Caco-2 (cell line): ENCODE measurements at regions not wholly inside any gene's neighbourhood (a gene's known extent, or its start where the extent isn't known, plus 50 kb on each side); places are given as distances from the start of the nearest gene placed in this dataset.

Source experiments
- BruUV-seq: library from RNA; stranded (reverse); fragments of 400-500 nt; replicated peaks from 2 replicates; lab custom pipeline; 2021; lab: Mats Ljungman, UMichigan
- CTCF ChIA-PET: fragments of 300-600 bp; sonication (Branson Sonifier 250); formaldehyde crosslinking; loops from one replicate; lab custom pipeline; 2022; ENCODE audit warnings: antibody characterized with exemption; lab: Charles Lee
- POLR2A ChIA-PET: fragments of 300-600 bp; sonication (Branson Sonifier 250); formaldehyde crosslinking; loops from one replicate; lab custom pipeline; 2022; ENCODE audit warnings: antibody characterized with exemption; lab: Charles Lee
- DNase-seq, 2 experiments: peaks; one replicate each; pipeline versions ENCODE4 v3.0.0 to v3.0.0-alpha.2; 2020 to 2022
- H3K27me3 ChIP-seq: replicated peaks from 2 replicates; pipeline ENCODE4 v1.6.0; 2011; ENCODE audit warnings: low read length; ENCODE audit not compliant: control insufficient read depth, insufficient read depth
- H3K36me3 ChIP-seq: 2 replicates; pipeline ENCODE4 v1.5.1; 2011; ENCODE audit warnings: low read length; ENCODE audit not compliant: control insufficient read depth, insufficient read depth
- H3K4me1 ChIP-seq: fragments of 250-450 bp; sonication (Bioruptor Pico); 2 replicates; pipeline ENCODE4 v1.5.1; 2020; ENCODE audit warnings: mild to moderate bottlenecking
- H3K4me3 ChIP-seq: 2 replicates; pipeline ENCODE4 v1.5.1; 2011; ENCODE audit warnings: low read depth, mild to moderate bottlenecking, control low read depth, low read length
- H3K9me3 ChIP-seq: fragments of 250-450 bp; sonication (Bioruptor Pico); 2 replicates; pipeline ENCODE4 v1.5.1; 2020; ENCODE audit warnings: mild to moderate bottlenecking, moderate library complexity
- H3K27ac Mint-ChIP-seq: one replicate; pipeline ENCODE4 v1.8.0; 2022; ENCODE audit warnings: mixed read lengths; ENCODE audit not compliant: unreplicated experiment
- H3K27me3 Mint-ChIP-seq: one replicate; pipeline ENCODE4 v1.8.0; 2022; ENCODE audit warnings: mixed read lengths; ENCODE audit not compliant: insufficient read depth, unreplicated experiment
- H3K36me3 Mint-ChIP-seq: one replicate; pipeline ENCODE4 v1.8.0; 2022; ENCODE audit warnings: mild to moderate bottlenecking, mixed read lengths; ENCODE audit not compliant: insufficient read depth, unreplicated experiment
- H3K4me1 Mint-ChIP-seq: one replicate; pipeline ENCODE4 v1.8.0; 2022; ENCODE audit warnings: low read depth, mixed read lengths; ENCODE audit not compliant: unreplicated experiment
- H3K4me3 Mint-ChIP-seq: one replicate; pipeline ENCODE4 v1.8.0; 2022; ENCODE audit warnings: mild to moderate bottlenecking, moderate library complexity, mixed read lengths; ENCODE audit not compliant: unreplicated experiment
- H3K9me3 Mint-ChIP-seq: one replicate; pipeline ENCODE4 v1.8.0; 2022; ENCODE audit warnings: mixed read lengths; ENCODE audit not compliant: unreplicated experiment
- intact Hi-C: fragments of 100-400 bp; cut with micrococcal nuclease; formaldehyde crosslinking; loops from one replicate; pipeline ENCODE4 v1.10.0; 2022; ENCODE audit not compliant: unreplicated experiment
- TF ChIP-seq, protein P1 (sequence below), 2 experiments: fragments of 200-600 bp in 1 of 2; IDR thresholded peaks; 1 replicate in 1 of 2; 2 replicates in 1 of 2; pipeline versions ENCODE4 v1.5.1 to v1.8.0; 2011 to 2022; ENCODE audit warnings: antibody characterized with exemption in 1 of 2, control low read depth in 1 of 2, inconsistent platforms in 1 of 2, low read depth in 1 of 2, low read length in 1 of 2, mild to moderate bottlenecking in 1 of 2, moderate library complexity in 1 of 2; ENCODE audit not compliant: insufficient read depth in 1 of 2, severe bottlenecking in 1 of 2, unreplicated experiment in 1 of 2

DNA sequence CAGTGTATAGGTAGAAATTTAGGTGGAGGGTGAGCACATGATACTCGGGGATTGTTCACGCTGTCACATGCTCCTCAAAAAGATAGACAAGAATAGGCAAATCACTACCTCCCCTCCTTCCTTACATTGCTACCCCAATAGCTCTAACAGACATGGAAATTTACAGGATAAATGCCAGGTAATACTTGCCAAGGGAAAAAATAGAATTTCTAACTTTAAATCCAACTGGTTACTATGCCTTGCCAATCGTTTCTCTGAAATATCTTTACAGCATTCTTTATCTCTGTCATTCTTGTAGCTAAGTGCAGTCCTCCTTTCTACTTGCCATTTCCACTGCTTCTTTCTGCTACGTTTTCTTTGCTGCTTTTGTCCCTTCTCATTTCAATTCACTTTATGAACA lies 339.8 kb upstream of the ZEB2 start:
- Histone ChIP-seq H3K4me1 (no peaks in the 10 kb centered on the region), H3K9me3 (no peaks in the 10 kb centered on the region), H3K4me3 (no peak overlapping the region), H3K27me3 (no peaks in the 10 kb centered on the region), H3K36me3 (no peaks in the 10 kb centered on the region)
- no TSS peak for BruUV-seq
- peaks cover 13% of the 10 kb centered on the region for H3K27me3 Mint-ChIP-seq
- no peaks in the 10 kb centered on the region for H3K36me3 Mint-ChIP-seq
- H3K4me1 Mint-ChIP-seq = no peaks in the 10 kb centered on the region
- intact Hi-C loops = no loop called here
- TF ChIP-seq, protein P1, sequence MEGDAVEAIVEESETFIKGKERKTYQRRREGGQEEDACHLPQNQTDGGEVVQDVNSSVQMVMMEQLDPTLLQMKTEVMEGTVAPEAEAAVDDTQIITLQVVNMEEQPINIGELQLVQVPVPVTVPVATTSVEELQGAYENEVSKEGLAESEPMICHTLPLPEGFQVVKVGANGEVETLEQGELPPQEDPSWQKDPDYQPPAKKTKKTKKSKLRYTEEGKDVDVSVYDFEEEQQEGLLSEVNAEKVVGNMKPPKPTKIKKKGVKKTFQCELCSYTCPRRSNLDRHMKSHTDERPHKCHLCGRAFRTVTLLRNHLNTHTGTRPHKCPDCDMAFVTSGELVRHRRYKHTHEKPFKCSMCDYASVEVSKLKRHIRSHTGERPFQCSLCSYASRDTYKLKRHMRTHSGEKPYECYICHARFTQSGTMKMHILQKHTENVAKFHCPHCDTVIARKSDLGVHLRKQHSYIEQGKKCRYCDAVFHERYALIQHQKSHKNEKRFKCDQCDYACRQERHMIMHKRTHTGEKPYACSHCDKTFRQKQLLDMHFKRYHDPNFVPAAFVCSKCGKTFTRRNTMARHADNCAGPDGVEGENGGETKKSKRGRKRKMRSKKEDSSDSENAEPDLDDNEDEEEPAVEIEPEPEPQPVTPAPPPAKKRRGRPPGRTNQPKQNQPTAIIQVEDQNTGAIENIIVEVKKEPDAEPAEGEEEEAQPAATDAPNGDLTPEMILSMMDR (IDR thresholded peaks at IDR 0.05; ENCODE audit: insufficient read depth in 1 of 2, low read depth in 1 of 2, low read length in 1 of 2, severe bottlenecking in 1 of 2, unreplicated experiment in 1 of 2) = no peak
- H3K4me3 Mint-ChIP-seq = no peak overlapping the region
- ChIA-PET POLR2A (no interaction called here), CTCF (no interaction called here)
- no peak for DNase-seq
- H3K27ac Mint-ChIP-seq = no peak overlapping the region
- H3K9me3 Mint-ChIP-seq = no peaks in the 10 kb centered on the region

DNA sequence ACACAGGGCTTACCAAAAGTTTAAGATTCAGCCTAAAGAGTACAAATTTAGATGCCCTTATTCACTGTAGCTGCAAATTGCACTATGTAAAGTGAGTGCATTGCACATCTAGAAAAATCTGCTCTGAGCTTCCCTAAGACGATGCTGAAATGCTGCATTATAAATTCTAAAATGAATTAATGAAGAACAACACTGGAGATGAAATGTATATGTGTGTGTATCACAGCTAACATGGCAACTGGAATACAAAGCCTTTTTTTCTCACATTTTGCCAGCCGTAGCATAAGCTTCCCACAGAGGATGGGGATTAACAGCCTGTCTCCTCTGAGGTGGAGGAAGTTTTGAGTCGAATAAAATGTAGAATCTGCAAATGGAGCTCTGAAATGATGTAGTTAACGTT lies 338.3 kb upstream of the ZEB2 start:
- intact Hi-C loops = no loop called here
- no peak overlapping the region for H3K4me3 ChIP-seq
- TF ChIP-seq, protein P1 (IDR thresholded peaks at IDR 0.05; ENCODE audit: insufficient read depth in 1 of 2, low read depth in 1 of 2, low read length in 1 of 2, severe bottlenecking in 1 of 2, unreplicated experiment in 1 of 2) = no peak
- ChIA-PET POLR2A (no interaction called here), CTCF (no interaction called here)
- H3K27me3 Mint-ChIP-seq = peaks cover 13% of the 10 kb centered on the region
- no peak overlapping the region for H3K27ac Mint-ChIP-seq
- no peak overlapping the region for H3K4me3 Mint-ChIP-seq
- no peaks in the 10 kb centered on the region for H3K9me3 Mint-ChIP-seq
- H3K36me3 Mint-ChIP-seq = no peaks in the 10 kb centered on the region
- no peaks in the 10 kb centered on the region for H3K36me3 ChIP-seq
- no peaks in the 10 kb centered on the region for H3K9me3 ChIP-seq
- BruUV-seq = no TSS peak
- H3K4me1 ChIP-seq = no peaks in the 10 kb centered on the region
- H3K4me1 Mint-ChIP-seq = no peaks in the 10 kb centered on the region
- H3K27me3 ChIP-seq = no peaks in the 10 kb centered on the region
- no peak for DNase-seq

DNA sequence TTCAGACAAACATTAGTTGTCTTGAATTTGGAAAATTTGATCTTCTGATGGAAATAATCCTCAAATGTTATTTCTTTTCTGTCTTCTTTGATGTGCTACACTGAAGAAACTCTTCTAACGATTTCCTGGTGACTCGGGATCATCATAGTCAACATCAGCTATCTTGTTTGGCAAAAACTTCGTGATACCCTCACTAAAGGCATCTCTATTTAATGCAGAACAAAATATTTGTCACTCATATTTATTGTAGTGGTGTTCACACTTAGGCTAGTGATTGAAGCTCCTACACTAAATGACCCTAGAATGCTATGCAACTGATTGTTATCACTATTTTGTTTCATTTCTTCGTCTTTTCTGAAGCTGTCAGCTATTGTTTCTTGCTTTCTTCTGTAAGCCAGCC lies 334.7 kb upstream of the ZEB2 start:
- Mint-ChIP-seq H3K27me3 (peaks cover 6% of the 10 kb centered on the region), H3K4me3 (no peak overlapping the region)
- intact Hi-C loops = no loop called here

More for the DNA sequence above, 334.7 kb upstream of the ZEB2 start:
- Mint-ChIP-seq H3K9me3 (no peaks in the 10 kb centered on the region), H3K27ac (no peak overlapping the region), H3K36me3 (no peaks in the 10 kb centered on the region), H3K4me1 (no peaks in the 10 kb centered on the region)
- no peaks in the 10 kb centered on the region for H3K4me1 ChIP-seq
- H3K36me3 ChIP-seq = no peaks in the 10 kb centered on the region
- POLR2A ChIA-PET = no interaction called here
- CTCF ChIA-PET = no interaction called here
- TF ChIP-seq, protein P1 (IDR thresholded peaks at IDR 0.05; ENCODE audit: insufficient read depth in 1 of 2, low read depth in 1 of 2, low read length in 1 of 2, severe bottlenecking in 1 of 2, unreplicated experiment in 1 of 2) = no peak
- H3K27me3 ChIP-seq = no peaks in the 10 kb centered on the region
- H3K9me3 ChIP-seq = no peaks in the 10 kb centered on the region
- BruUV-seq = no TSS peak
- DNase-seq = no peak
- H3K4me3 ChIP-seq = no peak overlapping the region
